Femur (tissue), 1 donor: ENCODE measurements at regions not wholly inside any gene's neighbourhood (a gene's known extent, or its start where the extent isn't known, plus 50 kb on each side); places are given as distances from the start of the nearest gene placed in this dataset.
"Not testable (repeated sequence)": the region's sequence is repeated elsewhere in the genome, so short reads cannot be mapped to it uniquely, and the experiment has no call there.

Experiments
- DNase-seq: peaks from one replicate; pipeline ENCODE4 v3.0.0-alpha.2; 2017

DNA sequence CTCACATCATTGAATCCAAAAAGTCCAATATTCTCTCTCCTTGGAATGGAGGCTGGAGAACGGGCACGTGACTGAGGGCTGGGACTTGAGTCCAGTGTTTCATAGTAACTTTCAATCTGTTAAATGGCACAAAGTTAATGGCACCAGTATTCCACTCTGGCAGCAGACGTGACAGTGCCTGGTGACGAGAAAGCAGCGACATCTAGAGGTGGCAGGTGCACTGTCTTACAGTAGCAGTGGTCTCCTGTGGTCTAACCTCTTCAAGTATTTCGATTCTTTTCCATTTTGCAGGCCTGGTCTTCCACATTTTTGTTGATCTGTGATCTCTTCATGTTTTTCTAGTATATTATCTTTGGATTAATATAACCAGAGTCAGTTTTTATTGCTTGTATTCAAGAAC, 107.1 kb downstream of the OXSM start:
- DNase-seq, result no peak

DNA sequence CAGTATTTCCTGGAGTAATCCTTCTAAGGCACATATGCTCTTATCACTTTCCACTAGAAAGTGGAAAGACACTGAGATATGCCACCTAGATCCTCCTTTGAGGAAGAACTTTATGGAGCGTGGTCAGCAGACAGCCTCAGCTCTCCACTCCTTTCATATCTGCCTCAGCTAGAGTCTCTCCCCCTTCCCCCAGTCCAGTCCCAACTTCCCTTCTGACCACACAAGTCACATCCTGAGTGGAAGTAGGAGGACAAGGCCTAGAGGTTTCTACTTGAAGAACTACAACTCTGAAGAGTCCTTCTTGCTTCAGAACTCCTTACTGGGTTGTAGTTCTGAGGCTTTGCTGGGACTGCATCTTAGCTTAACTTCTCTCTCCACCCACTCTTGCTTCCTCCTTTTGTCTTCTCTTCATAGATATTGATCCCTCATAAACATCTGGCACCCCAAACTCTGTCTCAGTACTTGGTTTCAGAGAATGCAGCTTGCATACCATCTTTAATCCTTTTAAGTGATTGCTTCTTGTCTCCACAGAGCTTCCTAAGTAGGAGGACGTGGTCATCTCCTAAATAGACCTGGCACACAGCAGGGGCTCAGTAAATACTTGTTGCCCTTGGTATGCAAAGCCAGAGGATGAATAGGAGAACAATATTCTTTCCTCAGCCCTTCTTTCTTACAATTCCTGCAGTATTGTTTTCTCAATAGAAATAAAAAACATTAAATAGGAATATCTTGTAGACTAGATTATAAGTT, 109.6 kb downstream of the OXSM start:
- no peak for DNase-seq

DNA sequence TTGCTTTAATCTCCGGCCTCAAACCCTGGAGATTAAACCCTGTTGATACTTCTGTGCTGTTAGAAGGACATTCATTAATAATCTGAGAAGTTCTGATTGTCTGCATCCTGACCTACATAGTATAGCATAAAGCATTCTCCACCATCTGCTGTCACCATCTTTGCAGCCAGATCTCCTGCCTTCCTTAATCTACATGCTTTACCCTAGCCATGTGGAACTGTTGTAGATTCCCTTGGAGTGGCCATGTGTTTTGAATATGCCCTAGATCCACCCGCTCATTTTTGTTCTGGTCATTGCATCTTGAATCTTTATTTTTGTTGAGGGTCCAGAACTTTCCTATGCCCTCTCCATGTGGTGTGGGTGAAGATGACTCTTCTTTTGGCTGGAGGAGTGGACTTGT, 110.3 kb downstream of the OXSM start:
- no peak for DNase-seq

DNA sequence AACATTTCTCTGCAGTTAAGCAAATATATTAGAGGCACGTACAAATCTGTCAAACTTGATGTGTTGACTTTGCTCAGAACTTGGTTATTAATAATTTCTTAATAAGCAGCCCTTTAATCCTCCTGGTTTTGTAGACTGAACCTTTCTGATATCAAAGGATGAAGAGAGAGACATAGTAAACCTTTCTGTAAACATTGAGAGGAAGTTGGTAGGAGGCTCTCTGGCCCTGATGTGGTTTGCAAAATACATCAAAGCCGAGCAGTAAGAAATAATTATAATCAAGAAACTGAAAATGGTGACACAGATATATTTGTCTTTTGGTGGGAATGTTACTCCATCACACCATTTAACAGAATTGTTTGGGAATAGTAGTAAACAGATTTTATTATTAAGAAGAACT, 111.9 kb downstream of the OXSM start:
- DNase-seq, result no peak

DNA sequence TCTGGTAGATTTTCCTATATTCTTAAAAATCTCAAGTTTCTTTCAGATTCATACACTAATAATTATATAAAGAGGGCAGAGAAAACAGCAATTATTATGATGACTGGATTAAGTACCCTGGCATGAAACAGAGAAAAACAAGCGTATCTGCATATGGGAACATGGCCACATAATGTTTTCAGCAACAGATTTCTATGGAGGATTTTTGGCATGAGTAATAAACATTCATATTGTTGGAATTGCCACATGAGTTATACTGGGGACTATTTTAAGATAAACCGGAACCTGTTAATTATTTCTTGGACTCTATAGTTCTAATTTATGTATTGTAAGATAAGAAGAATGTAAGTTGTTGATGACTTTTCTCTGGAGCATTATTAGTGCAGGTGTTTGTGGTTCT, 112.7 kb downstream of the OXSM start:
- no peak for DNase-seq

DNA sequence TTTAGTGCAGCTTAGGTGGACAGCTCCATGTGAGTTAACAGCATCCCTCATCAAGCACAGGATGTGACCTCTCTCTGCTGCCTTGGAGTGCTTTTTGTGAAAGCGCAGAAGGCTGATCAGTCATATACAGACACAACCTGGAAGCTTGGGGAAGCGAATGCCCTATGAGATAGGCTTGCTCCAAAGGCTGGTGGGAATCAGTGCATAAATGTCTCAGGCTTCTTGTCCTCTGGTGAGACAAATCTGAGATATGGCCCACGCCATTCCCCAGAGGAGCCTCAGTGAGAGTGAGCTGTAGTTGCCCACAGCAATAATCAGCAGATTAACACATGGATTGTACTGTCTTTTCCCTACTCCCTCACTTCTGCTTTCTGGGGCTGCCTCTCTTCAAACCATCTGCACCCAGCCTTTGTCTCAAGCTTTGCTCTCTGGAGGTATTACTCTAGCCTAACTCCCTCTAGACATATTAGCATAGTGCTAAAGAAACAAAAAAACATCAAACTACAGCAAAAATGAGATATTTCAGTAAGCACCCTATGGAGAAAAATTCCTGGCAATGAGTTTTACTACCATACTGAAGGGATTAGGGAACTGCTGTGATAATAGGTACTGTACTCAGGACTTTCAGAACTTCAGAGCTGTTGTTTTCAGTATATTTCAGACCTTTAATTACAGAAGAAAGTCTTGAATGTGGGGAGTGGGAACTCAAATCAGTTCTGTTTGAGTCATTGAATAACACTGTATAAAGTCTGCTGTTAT, 113.7 kb downstream of the OXSM start:
- DNase-seq, result no peak

DNA sequence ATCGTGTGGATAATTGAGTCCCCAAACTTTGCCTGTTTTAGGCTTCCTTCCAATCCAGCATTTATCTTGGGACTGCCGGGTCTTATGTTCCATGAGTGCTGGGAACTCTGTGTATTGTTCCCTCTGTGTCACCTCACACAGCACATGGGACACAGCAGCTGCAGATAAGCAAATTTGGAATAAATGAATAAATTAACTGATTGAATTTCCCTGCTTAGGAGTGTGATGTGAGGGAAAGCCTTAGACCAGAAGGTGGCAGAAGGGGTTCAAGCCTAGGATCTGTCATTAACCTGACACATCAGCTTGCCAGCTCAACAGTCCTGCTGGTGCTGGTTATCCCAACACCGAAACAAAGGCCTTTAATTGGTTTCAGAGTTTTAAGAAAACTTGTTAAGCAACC, 114.3 kb downstream of the OXSM start:
- no peak for DNase-seq

DNA sequence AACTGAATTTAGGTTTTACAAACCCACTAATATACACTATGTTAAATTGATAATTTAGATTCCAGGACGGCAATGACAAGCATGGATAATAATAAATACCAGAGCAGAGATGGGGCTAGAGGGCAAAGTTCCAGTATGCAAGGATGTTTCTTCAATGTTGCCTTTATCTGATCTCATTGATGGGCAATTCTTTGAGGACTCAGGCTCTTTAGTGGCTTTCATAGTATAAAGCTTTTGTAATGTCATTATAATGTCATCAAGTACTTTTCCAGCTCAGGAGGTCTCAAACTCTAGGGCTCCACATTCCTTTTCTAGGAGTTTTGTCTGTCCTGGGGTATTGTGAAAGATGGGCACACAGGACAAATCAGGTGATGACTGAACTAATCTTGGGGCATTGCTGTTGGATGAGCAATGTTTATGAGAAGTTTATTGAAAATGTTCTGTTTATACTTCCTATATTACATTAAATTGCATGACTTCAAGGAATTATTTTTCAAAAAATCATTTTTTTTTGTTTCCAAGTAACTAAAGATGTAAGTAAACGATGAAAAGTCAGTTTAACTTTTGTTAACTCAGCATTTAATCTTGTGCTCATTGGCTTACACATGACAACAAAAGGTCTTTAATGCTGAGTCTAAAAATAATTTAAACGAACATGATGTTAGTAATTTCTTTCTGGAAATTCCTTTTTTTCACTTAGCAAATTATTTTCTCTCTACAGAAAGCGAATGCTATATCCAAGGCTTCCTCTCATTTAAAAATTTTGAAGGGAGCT, 116.4 kb downstream of the OXSM start:
- DNase-seq, result no peak

DNA sequence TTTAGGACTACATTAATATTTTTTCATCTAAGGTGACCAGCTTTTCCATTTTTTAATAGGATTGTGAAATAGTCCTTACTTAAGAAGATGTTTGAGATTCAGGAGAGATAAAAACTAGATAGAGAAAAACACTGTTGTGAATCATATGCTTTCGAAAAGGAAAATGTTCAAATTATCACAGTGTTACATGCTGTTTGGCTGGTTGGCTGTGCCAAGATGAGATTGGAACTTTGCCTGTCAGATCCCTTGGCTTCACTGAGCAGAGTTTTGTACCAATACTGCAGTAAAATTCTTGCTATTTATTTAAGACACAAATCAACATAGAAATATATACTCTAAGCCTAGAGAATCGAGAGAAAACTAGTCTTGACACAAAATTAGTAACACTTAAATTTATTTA, 117.2 kb downstream of the OXSM start:
- DNase-seq, result no peak

DNA sequence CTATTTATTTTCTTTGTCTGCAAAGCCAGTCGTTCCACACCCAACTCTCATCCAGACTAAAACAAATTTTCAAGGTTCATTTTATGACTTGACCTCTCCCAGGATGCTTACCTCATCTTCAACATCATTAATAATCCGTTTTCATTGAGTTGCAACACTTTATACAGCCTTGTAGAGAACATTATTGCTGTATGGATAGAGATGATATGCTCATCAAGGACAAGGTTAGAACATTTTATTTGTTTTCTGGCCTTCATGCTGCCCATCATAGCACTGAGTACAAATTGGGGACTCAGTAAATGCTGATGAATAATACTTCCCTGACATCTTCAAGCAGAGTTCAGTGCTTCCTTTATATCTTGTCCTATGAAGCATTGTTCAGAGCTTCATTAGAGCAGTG, 120.2 kb downstream of the OXSM start:
- no peak for DNase-seq

DNA sequence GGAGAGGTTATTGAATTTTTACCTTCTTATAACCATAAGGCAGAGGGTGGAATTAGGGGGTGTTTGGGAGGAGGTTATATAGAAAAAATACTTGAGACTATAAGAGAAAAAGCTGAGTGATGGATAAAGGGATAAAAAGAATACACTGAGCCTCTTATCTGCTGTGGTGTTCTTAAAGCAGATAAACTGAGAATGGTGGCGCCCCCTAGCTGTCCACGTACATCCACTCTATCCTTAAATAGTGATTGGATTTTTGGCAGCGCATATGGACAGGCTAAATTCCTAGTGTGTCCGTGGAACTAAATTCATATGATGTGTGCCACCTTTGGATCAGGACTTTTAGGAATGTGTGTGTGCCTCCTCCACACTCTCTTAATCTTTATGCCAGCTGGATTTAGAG, 121.1 kb downstream of the OXSM start:
- no peak for DNase-seq

DNA sequence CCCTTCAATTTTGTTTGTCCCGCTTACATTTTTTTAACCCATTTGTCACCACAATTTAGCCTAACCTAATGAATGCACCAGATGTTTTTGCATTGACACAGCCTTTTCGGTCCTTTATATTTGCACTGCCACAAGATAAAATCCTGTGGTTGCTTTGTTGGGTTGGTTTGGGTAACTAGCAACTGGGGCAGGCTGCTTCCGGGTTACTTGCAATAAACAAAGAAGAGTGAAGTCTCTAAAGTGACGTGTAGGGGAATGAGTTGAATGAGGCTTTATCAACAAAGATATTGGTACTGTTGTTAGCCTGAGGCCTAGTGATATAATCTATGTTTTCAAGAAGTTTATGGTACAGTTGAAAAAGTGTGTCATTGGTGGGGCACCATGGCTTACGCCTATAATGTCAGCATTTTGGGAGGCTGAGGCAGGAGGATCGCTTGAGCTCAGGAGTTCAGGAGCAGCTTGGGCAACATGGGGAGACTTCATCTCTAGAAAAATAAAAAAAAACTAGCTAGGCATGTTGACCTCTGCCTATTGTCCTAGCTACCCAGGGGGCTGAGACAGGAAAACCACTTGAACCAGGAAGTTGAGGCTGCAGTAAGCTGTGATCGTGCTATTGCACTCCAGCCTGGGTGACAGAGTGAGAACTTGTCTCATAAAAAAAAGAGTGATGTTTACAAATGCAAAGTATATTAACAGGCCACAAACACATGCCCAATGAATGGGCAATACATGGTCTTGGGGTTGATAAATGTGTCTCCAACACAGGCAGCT, 121.8 kb downstream of the OXSM start:
- no peak for DNase-seq

DNA sequence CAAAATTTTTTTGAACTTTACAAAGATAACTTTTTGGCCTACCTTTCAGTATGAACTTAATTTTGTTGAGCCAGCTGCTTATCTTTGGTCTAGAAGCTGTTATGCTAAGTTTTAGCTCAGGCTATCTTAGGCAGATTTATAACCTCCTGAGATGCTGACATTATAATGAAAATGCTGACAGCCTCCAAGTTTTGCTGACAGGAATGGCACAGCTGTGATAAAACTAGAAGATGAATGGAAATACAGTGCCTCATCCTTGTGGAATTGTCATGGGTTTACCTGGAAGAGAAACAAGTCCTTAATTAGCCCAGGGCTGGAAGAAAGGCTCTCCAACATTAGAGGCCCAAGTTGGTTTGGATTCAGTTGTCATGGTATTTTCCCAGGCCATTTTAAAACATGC, 123.3 kb downstream of the OXSM start:
- no peak for DNase-seq

DNA sequence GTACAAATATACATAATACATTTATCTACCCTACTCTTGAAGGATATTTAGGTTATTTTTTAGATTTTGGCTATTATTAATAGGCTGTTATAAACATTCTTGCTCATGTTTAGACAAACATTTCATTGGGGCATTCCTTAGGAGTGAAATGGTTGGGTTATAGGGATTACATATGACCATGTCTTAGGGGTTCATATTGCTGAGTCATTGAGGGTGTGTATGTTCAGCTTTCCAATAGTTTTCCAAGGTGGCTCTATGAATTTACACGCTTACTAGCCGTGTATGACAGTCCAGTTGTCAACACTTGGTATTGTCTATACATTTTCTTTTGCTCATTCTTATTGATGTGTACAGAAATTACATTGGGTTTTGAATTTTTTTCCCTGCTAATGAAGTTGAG, 125.8 kb downstream of the OXSM start:
- no peak for DNase-seq

DNA sequence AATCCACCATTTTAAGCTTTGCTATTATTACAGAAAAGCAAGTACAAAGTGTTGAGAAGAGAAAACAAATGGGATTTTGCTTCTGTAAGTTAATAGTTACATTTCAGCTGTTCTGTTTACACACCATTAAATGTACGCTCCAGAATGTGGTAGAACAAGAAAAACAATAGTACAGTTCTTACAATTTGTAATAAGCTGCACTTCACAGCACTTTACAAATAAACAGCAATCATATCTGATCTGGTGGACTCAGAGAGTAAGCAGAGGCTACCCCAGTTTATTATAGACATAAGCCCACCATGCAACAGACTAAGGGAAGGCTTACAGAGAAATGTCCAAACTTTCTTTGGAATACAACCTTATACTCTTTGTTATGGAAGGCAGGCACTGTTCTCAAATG, 126.4 kb downstream of the OXSM start:
- DNase-seq, result no peak

DNA sequence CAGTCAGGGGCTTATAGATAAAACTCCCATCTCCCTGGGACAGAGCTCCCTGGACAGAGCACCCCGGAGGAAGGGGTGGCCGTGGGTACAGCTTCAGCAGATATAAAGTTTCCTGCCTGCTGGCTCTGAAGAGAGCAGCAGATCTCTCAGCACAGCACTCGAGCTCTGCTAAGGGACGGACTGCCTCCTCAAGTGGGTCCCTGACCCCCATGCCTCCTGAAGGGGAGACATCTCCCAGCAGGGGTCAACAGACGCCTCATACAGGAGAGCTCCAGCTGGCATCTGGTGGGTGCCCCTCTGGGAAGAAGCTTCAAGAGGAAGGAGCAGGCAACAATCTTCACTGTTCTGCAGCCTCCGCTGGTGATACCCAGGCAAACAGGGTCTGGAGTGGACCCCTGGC, 142.1 kb downstream of the OXSM start:
- not testable (repeated sequence) for DNase-seq

DNA sequence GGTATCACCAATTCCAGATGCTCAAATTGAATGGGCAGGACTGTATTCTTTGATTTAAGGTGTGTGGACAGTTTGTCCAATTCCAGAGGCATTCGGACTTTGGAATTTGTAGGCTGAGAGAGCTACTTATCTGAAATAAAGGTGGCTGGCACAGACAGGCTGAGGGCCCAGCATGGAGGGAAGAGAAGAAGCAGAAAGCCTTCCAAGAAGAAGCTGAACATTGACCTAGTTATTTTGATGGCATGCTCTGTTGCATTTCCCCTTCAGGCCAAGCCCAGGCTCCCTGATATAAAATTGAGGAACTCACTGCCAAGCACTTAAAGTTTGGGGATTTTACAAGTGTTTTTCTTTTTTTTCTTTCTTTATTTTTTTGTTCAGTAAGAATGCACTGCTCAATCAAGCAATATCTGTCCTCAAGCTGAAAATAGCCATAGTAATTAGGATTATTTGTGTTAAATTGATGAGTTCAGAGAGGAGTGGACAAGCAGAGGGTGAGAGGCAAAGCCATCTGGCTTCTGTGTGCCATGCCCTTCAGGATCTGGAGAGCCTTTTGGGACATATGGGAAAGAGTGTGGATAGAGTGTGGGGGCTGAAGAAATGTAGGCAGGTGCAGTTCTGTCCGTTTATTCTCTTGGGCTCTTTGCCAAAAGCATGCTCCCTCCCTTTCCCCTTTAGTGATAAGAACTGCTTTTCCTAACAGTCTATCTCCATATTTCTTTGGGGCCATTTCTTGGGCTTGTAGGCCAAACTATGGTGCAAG, 148.9 kb downstream of the OXSM start:
- no peak for DNase-seq

DNA sequence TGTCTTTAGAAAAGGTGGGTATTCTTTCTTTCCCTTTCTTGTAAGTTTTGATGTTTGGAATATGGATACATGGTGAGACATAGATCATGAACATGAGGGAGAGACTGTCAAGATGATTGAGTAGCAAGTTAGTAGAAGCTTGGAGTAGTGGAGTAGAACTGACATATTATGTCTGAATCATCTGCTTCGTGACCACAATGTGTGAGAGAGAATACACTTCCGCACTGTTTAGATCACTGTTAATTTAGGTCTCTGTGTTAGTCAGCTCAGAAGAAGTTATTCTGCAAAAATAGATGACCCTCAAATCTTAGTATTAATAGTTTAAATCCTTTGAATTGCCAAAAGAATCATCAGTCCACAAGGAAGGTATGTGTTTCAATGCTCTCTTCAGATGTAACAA, 151.0 kb downstream of the OXSM start:
- no peak for DNase-seq

DNA sequence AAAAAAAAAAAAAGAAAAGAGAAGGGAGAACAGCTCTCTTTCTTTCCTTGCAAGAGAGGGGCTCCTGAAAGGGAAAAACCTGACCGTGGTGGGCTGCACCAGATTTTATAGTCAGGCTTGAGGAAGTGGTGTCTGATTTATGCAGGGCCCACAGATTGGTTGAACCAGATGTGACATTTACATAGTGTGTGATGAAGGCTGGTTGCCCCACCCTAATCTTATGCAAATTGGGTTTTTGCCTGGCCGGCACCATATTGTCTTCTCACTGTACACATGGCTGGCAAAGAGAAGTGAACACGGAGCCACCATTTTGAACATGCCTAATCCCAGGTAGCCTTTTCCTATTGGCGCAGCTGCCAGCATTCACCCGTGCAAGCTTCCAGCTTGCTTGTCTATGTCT, 154.4 kb downstream of the OXSM start:
- no peak for DNase-seq

DNA sequence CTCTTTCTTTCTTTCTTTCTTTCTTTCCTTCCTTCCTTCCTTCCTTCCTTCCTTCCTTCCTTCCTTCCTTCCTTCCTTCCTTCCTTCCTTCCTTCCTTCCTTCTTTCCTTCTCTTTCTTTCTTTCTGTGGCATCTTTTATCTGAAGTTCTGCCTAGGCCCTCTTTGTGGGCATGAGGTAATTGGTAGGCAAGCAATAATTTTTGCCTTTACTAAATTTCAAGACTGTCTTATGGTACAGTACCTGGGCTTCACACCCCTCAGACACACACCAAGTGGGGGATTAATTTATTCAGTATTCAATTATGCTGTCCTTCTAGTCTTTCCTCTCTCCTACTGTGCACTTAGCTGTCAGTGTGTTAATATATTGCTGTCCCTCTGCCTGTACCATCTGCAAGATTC, 155.5 kb downstream of the OXSM start:
- no peak for DNase-seq

DNA sequence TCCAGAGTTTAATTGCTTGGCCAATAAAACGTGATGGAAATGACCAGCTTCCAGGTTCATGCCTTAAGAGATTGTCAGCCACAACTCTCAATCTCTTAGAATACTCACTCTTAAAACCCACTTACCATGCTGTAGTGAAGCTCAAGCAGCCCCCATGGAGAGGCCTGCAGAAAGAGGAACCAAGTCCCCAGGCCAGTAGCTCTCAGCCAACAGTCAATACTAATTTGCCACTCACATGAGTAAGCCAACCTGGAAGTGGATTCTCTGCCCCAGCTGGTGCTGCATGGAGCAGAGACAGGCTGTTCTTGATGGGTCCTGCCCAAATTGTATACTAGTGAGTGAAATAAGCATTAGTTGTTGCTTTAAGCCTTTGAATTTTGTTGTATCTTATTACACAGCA, 155.9 kb downstream of the OXSM start:
- DNase-seq, result no peak

DNA sequence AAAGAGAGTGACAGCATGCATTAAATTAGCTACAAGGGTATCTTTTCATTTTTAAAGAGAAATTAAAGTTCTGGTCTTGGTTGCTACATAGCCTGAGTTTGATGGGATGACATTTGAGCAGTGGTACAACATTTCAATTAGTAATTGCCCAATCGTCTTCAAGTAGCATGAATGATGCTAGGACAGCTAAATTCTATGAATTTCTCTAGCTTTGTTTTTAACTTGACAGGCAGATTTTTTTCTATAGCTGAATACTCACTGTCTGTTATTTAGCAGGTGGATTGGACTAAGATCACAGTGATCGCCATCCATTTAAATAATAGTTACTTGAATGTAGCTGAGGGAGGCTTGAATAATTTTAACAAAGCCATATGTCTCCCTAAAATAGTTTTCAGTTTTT, 162.2 kb downstream of the OXSM start:
- no peak for DNase-seq
